ENCODE measurements at regions not wholly inside any gene's neighbourhood (a gene's known extent, or its start where the extent isn't known, plus 50 kb on each side); places are given as distances from the start of the nearest gene placed in this dataset.
"Not testable (repeated sequence)": the region's sequence is repeated elsewhere in the genome, so short reads cannot be mapped to it uniquely, and the experiment has no call there.

DNA sequence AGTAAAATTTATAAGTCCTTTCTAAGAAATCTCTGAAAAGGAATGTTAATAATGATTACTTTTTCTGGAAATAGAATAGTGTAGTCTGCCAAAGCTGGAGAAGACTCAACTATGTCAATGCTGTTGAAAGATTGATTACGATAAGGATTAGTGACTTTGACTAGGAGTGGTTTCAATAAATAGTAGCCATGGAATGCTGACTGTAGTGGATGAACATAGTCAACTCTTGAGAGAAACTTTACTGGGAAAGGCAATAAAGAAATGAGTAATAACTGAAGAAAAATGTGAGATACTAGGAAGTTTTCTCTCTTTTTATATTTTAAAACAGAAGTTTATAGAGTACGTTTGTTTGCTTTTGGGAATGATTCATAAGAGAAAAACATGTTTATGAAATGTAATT, 105.0 kb upstream of the CDK13 start:
- TF ChIP-seq, protein P1, sequence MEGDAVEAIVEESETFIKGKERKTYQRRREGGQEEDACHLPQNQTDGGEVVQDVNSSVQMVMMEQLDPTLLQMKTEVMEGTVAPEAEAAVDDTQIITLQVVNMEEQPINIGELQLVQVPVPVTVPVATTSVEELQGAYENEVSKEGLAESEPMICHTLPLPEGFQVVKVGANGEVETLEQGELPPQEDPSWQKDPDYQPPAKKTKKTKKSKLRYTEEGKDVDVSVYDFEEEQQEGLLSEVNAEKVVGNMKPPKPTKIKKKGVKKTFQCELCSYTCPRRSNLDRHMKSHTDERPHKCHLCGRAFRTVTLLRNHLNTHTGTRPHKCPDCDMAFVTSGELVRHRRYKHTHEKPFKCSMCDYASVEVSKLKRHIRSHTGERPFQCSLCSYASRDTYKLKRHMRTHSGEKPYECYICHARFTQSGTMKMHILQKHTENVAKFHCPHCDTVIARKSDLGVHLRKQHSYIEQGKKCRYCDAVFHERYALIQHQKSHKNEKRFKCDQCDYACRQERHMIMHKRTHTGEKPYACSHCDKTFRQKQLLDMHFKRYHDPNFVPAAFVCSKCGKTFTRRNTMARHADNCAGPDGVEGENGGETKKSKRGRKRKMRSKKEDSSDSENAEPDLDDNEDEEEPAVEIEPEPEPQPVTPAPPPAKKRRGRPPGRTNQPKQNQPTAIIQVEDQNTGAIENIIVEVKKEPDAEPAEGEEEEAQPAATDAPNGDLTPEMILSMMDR (IDR thresholded peaks at IDR 0.05; ENCODE audit: extremely low read depth, missing control alignments): no peak
- no peak for DNase-seq (ENCODE audit: low spot score)

DNA sequence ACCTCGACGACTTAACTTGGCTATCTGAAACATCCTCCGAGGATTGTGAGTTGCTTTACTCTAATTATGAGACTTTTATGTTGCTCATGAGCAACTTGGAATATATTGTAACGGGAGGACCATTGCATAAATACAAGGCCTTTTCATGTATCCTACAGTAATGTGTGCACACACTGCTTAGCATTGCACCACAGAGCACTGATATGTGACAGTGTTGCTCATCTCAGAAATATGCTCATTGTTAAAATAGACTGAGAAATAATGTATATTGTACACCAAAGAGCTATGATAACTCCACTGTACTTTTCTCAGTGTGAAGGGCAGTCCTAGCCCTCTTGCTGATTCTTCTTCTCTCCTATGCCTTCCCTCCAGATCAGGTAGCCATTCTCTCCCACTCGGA, 102.8 kb upstream of the CDK13 start:
- DNase-seq (ENCODE audit: low spot score): no peak
- TF ChIP-seq, protein P1 (IDR thresholded peaks at IDR 0.05; ENCODE audit: extremely low read depth, missing control alignments): no peak

DNA sequence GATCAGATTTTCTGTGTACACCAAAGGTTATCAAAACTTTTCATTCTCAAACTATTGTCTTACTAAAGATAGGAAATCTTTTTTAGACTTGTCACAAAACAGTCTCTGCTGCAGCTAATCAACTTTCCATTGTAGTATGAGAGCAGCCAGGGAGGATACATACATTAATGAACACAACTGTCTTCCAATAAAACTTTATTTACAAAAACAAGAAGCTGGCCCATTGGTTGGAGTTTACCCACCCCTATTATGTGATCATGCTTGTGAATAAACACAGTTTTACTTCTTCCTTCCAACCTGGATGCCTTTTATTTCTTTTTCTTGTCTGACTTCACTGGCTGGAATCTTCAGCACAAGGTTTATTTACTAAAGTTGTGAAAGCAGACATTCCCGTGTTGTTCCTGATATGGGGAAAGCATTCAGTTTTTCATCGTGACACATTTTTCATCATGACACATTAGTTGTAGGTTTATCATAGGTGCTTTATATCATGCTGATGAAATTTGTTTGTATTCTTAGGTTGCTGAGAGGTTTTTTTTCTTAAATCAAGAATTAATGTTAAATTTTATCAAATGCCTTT, 98.5 kb upstream of the CDK13 start:
- TF ChIP-seq, protein P1 (IDR thresholded peaks at IDR 0.05; ENCODE audit: extremely low read depth, missing control alignments): no peak
- DNase-seq (ENCODE audit: low spot score): no peak

DNA sequence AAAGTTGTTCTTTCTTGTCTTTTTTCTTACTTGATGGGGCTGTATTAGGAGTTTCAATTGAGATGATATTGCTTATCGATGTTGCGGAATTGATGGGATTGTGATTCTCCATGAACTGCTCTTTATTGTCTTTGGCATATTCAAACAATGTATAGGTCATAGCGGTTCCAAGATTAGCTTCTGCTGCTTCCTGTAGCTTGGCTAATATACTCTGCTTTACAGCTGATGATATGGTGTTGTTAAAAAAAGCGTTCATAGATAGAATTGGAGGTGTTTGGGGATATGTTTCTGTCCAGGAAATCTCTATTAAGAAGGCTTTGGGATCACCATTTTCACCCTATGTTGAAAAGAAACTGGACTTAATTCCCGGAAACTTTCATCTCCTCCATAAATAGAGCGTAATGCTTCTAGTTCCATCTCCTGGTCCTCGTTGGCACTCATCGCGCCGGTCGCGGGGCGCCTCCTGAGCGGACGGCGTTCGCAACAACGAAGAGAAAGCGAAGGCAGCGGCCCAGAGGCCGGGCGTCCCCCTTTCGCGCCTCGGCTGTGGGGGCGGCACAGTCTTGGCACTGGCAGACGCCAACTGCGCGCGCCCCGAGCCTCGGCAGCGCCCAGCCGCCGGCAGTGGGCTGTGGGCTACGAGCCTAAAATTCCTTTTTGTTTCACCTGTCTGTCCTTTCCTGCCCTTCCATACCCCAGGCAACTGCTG, 95.3 kb upstream of the CDK13 start:
- not testable (repeated sequence) for DNase-seq (ENCODE audit: low spot score)

DNA sequence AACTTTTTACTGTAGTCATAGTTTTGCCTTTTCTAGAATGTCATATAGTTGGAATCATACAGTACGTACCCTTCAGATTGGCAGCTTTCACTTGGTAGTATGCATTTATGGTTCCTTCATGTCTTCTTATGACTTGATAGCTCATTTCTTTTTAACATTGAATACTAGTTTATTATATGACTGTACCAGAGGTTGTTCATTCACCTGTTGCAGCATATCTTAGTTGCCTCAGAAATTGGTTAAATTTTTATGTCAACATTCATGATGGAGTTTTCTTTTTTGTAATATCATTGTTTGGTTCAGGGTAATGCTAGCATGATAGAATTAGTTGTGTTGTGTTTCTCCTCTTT, 94.8 kb upstream of the CDK13 start:
- no peak for DNase-seq (ENCODE audit: low spot score)
- TF ChIP-seq, protein P1 (IDR thresholded peaks at IDR 0.05; ENCODE audit: extremely low read depth, missing control alignments): no peak

DNA sequence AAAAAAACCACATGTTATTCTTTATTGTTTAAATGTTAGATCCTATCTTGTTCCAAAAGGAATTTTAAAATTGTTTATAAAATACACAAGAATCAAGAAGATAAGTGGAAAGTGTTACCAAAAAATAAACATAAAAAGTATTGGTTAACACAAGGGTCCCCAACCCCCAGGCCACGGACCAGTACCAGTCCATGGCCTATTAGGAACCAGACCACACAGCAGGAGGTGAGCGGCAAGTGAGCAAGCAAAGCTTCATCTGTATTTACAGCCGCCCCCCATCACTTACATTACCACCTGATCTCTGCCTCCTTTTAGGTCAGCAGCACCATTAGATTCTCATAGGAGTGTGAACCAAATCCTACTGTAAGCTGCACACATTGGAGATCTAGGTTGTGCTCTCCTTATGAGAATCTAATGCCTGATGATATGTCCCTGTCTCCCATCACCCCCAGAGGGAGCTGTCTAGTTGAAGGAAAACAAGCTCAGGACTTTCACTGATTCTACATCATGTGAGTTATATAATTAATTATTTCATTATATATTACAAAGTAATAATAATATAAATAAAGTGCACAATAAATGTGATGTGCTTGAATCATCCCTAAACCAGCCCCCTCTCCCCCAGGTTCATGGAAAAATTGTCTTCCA, 86.3 kb upstream of the CDK13 start:
- DNase-seq (ENCODE audit: low spot score): not testable (repeated sequence)

DNA sequence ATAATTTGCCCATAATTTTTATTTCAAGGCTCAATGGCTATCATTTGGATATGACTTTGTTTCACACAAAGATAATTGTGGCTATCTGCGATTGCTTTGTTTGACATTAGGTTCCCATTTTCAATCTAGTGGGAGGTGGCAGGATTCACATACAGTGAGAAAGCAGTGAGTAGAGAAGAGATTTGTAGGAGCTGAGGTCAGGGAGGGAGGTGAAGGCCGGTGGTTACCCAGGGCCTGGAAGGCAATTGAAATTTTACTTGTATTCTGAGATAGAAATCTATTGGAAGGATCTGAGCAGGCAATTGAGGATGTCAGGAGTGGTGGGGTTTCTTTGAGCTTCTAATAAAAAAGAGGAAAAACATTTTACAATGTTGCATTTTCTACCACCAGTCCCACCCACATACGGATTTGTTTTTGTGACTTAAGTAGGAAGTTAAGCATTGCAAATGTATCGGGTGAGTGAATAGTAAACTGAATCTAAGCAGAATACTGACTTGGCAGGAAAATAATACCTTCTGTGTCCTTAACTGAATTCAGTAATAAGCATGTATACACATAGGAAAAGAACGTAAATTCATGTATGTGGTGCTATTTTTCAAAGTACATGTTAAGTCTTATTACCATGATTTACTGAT, 80.1 kb upstream of the CDK13 start:
- not testable (repeated sequence) for DNase-seq (ENCODE audit: low spot score)

DNA sequence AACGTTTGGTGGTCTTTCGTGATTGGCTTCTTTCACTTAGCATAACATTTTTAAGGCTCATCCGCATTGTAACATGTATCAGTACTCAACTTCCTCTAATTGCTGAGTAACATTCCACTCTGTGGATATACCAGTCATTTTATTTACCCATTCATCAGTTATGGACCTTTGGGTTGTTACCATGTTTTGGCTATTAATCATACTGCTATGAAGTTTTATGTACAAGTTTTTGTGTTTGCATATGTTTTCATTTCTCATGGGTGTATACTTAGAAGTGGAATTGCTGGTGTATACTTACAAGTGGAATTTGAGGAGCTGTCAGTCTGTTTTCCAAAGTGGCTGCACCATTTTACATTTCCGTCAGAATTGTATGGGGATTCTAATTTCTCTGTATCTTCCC, 78.4 kb upstream of the CDK13 start:
- not testable (repeated sequence) for DNase-seq (ENCODE audit: low spot score)

DNA sequence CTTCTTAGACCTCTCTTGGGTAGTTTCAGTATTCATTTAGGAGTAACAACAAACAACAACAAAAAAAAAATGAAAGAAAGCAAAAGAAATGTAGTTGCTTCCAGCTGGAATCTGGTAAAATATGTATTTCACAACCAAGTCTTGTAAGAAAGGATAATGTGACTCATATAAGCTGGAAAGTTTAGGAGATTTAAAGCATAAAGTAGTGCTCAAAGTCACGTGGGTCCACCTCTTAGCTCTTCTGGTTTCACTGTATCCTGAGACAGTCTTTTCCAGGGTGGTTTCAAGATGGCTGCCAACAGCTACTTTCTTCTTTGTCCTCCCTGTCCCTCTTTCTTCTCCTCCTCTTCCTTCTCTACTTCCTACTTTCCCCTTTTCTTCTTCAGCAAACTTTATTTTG, 69.5 kb upstream of the CDK13 start:
- no peak for DNase-seq (ENCODE audit: low spot score)
- TF ChIP-seq, protein P1 (IDR thresholded peaks at IDR 0.05; ENCODE audit: extremely low read depth, missing control alignments): no peak
